Activated naive CD8-positive, alpha-beta T cell treated with anti-CD3 and anti-CD28 coated beads for 36 hours (primary cell): ENCODE measurements at regions not wholly inside any gene's neighbourhood (a gene's known extent, or its start where the extent isn't known, plus 50 kb on each side); places are given as distances from the start of the nearest gene placed in this dataset.

ENCODE experiments used
- DNase-seq: peaks from one replicate; pipeline ENCODE4 v3.0.0; 2021
- H3K27ac Mint-ChIP-seq: one replicate; pipeline ENCODE4 v1.8.0; 2022; ENCODE audit warnings: mild to moderate bottlenecking, moderate library complexity, mixed read lengths
- H3K27me3 Mint-ChIP-seq: one replicate; pipeline ENCODE4 v1.8.0; 2022; ENCODE audit warnings: mild to moderate bottlenecking, mixed read lengths
- H3K36me3 Mint-ChIP-seq: one replicate; pipeline ENCODE4 v1.8.0; 2021; ENCODE audit warnings: mild to moderate bottlenecking, mixed read lengths
- H3K4me1 Mint-ChIP-seq: one replicate; pipeline ENCODE4 v1.8.0; 2021; ENCODE audit warnings: mixed read lengths
- H3K4me3 Mint-ChIP-seq: one replicate; pipeline ENCODE4 v1.8.0; 2022; ENCODE audit warnings: mild to moderate bottlenecking, moderate library complexity, mixed read lengths
- H3K9me3 Mint-ChIP-seq: one replicate; pipeline ENCODE4 v1.8.0; 2022; ENCODE audit warnings: mixed read lengths

DNA sequence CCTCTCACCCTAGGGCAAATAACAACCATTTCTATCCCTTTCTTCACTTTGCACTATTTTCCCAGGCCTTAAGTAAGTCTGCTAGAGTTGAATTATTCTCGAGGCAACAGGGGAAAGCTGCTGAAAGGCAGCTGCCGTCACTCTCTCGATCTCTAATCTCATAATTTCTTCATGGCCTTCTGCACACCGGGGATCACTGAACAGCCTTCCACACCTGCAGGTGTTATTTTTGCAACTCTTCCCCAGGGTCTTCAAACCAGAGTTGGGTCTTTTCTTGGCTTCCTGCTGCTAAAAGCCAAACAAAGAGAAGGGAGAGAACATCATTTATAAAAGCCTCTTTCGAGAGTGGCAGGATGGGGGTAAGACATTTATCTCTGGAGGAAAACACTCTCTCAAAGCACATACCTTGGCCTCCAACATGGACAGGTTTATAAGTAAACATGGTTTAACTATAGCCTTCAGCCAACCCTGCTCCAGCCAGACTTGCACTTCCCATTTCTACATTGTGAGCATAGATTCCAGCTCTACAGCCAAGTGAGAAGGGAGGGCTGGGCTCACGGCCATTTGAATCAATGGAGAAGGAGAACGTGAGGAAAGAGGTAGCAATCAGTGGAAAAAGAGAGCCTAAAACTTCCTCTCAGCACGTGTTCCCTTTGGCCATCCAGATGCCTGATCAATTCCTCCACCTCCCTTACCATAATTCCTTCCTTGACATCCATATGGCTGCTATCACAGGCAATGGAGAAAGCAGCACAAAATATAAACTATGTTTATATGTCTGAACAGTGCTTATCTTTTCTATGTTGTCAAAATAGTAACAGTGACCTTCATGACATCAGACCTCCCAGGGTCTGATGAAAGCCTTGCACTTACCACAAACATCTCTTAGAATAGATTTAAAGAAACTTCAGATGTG, 464.9 kb downstream of the TLE1 start:
- no peaks in the 10 kb centered on the region for H3K36me3 Mint-ChIP-seq
- no peaks in the 10 kb centered on the region for H3K9me3 Mint-ChIP-seq
- no peaks in the 10 kb centered on the region for H3K27me3 Mint-ChIP-seq
- no peak for DNase-seq
- no peak overlapping the region for H3K27ac Mint-ChIP-seq
- H3K4me3 Mint-ChIP-seq: no peak overlapping the region
- H3K4me1 Mint-ChIP-seq: no peaks in the 10 kb centered on the region

DNA sequence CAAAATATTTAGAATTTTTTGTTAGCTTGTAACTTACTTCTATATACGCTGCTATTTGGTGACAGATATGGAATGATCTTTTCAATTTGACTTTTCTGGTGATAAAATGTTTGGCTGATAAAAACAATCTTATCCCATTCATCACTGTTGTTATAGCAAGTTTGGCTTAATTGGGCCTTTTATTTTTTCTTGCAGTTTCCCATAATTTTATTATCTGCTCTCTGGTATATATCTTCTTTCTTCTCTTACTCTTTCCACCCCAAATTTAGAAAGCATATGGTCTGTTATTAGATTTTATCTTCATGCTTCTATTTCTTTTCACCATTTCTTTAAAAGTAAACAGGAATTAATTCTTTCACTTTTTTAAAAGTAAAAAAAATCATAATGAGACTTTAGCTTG, 474.4 kb downstream of the TLE1 start:
- Mint-ChIP-seq H3K27me3 (no peaks in the 10 kb centered on the region), H3K4me3 (no peak overlapping the region), H3K4me1 (no peaks in the 10 kb centered on the region), H3K9me3 (no peaks in the 10 kb centered on the region), H3K36me3 (no peaks in the 10 kb centered on the region), H3K27ac (no peak overlapping the region)
- no peak for DNase-seq

DNA sequence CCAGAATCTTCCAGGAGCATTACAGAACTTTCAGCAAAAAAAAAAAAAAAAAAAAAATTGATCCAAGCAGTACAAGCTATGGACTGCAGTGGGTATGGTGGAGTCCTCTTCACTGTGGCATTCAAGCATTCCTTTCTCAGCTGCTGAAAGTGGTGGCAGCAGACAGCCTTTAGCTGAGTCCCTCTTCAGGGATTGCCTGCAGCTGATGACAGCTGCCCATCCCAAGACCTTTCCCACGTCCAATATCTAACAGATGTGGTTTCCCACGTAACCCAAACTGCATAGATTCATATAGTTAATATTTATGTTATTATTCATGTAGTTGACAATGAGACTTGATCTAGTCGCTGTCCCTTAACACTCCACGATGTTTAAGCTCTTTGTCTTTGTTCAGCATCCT, 475.9 kb downstream of the TLE1 start:
- no peak for DNase-seq
- H3K4me1 Mint-ChIP-seq: no peaks in the 10 kb centered on the region
- no peaks in the 10 kb centered on the region for H3K36me3 Mint-ChIP-seq
- H3K4me3 Mint-ChIP-seq: no peak overlapping the region
- no peak overlapping the region for H3K27ac Mint-ChIP-seq
- no peaks in the 10 kb centered on the region for H3K27me3 Mint-ChIP-seq
- no peaks in the 10 kb centered on the region for H3K9me3 Mint-ChIP-seq

DNA sequence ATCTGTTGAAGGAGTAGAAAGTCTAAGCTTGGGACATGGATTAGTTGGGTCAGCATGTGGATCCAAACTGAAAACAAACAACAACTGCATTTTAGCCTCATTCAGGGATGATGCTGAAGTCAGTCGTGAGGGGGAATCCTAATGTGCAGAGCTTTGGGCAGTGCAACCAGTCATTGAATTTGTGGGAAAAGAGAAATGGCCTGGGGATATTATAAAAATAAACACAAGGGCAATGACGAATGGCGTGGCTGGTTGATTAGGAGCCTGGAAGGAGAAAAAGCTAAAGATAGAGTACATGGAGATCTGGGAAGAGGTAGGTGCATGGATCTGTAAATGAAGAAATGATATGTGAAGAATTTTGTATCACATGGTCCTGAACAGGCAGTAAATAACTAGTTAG, 477.6 kb downstream of the TLE1 start:
- DNase-seq: no peak
- Mint-ChIP-seq H3K4me3 (no peak overlapping the region), H3K27me3 (no peaks in the 10 kb centered on the region), H3K4me1 (no peaks in the 10 kb centered on the region), H3K9me3 (no peaks in the 10 kb centered on the region), H3K27ac (no peak overlapping the region), H3K36me3 (no peaks in the 10 kb centered on the region)

DNA sequence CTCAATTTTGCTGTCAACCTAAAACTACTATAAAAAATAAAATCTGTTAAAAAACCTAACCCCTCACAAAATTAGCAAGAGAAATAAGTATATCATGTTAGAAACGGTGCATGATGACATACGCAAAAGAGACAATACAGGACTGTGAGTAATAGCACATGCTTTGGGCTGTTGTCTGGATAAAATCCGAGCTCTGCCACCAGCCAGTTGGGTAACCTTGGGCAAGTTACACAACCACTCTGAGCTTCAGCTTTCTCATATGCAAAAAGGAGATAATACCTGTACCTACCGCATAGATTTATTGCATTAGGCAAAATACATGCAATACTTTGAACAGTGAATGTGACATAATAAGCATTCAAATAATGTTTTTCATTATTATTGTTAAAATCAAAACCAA, 481.7 kb downstream of the TLE1 start:
- no peak for DNase-seq
- Mint-ChIP-seq H3K9me3 (no peaks in the 10 kb centered on the region), H3K27me3 (no peaks in the 10 kb centered on the region), H3K4me1 (no peaks in the 10 kb centered on the region), H3K36me3 (no peaks in the 10 kb centered on the region), H3K4me3 (no peak overlapping the region), H3K27ac (no peak overlapping the region)

DNA sequence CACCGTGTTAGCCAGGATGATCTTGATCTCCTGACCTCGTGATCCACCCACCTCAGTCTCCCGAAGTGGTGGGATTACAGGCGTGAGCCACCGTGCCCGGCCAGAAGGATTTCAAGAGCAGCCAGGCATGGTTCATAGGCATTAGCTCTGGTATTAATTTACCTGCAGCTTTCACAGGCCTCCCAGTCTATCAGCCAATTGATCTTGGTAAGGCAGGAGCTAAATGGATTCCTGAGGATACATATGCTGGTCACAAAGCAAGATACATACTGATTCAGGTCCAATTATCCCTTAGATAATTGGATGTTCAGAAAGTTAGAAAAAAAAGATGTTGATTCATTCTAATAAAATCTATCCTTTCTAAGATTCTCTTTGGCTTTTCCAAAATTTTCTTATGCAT, 487.1 kb downstream of the TLE1 start:
- H3K4me1 Mint-ChIP-seq: no peaks in the 10 kb centered on the region
- no peak overlapping the region for H3K27ac Mint-ChIP-seq
- no peaks in the 10 kb centered on the region for H3K27me3 Mint-ChIP-seq
- no peak overlapping the region for H3K4me3 Mint-ChIP-seq
- no peaks in the 10 kb centered on the region for H3K9me3 Mint-ChIP-seq
- no peak for DNase-seq
- H3K36me3 Mint-ChIP-seq: no peaks in the 10 kb centered on the region

DNA sequence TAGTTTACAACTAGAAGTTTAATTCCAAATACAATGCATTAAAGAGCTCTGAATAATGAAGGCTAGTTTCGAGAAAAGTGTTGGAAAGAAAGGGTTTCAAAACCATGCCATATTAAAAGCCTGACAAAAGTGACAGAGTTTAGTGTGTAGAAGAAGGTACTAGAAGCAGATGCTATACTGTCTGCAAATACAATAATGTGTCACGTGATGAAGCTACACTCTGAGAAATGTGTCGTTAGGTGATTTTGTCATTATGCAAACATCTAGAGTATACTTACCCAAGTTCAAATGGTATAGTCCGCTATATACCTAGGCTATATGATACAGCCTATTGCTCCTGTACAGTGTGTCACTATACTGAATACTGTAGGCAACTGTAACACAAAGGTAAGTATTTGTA, 494.1 kb downstream of the TLE1 start:
- no peaks in the 10 kb centered on the region for H3K9me3 Mint-ChIP-seq
- no peaks in the 10 kb centered on the region for H3K36me3 Mint-ChIP-seq
- H3K27me3 Mint-ChIP-seq: no peaks in the 10 kb centered on the region
- H3K27ac Mint-ChIP-seq: no peak overlapping the region
- H3K4me3 Mint-ChIP-seq: no peak overlapping the region
- no peak for DNase-seq
- no peaks in the 10 kb centered on the region for H3K4me1 Mint-ChIP-seq

DNA sequence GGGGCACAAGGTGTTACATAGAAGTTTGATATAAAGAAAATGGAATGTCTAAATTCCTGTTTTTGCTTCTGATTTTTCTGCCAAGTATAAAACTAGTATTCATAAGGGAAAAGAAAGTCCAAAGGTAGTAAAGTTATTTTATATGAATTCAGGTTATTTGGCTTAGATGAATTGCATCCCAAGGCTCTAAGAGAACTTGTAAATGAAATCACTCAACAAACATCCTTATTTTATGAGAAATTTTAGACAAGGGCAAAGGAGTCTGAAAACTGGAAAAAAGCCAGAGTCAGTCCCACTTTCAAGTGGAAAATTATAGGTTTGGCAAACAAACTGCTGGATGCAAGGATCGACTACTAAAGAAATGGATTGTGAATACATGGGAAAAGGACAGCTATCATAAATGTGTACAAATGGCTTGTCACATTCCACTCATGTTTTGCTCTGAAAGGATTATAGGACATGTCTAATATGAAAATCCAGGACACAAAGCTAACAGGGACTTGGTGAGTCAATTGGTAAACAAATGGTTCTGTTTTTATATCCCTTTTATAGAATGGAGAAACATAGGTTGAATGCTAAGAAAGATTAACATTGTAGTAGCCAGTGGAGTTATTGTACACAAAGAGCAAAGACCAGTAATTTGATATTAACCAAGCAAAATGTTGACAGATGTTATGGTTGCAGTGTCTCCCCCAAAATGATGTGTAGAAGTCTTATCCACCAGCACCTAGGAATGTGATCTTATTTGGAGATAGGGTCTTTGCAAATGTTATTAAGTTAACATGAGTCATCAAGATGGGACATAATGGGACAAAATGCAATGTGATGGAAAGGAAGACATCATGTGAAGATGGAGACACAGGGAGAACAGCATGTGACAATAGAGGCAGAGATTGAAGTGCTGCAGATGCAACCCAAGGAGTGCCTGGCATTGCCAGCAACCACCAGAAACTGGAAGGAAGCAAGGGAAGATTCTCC, 495.7 kb downstream of the TLE1 start:
- Mint-ChIP-seq H3K4me3 (no peak overlapping the region), H3K9me3 (no peaks in the 10 kb centered on the region), H3K27ac (no peak overlapping the region), H3K36me3 (no peaks in the 10 kb centered on the region), H3K27me3 (no peaks in the 10 kb centered on the region), H3K4me1 (no peaks in the 10 kb centered on the region)
- DNase-seq: no peak

DNA sequence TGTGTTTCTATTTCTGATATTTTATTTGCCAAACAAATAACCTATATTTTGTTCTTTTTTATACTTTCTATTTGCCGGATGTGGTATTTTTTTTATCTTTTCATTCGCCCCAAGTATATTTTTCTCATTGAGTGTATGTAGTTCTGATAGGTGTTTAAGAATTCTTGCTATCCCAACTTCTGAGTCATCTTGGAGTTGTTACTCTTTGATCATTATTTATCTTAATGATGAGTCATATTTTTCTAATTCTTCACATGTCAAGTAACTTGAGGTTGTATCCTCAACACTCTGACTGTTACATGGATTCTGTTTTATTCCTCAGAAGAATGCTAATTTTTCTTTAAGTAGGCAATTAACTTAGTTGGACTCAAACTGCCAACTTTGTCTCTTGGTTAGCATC, 498.1 kb downstream of the TLE1 start:
- Mint-ChIP-seq H3K4me3 (no peak overlapping the region), H3K27ac (no peak overlapping the region), H3K36me3 (no peaks in the 10 kb centered on the region), H3K27me3 (no peaks in the 10 kb centered on the region), H3K9me3 (no peaks in the 10 kb centered on the region), H3K4me1 (no peaks in the 10 kb centered on the region)
- DNase-seq: no peak

DNA sequence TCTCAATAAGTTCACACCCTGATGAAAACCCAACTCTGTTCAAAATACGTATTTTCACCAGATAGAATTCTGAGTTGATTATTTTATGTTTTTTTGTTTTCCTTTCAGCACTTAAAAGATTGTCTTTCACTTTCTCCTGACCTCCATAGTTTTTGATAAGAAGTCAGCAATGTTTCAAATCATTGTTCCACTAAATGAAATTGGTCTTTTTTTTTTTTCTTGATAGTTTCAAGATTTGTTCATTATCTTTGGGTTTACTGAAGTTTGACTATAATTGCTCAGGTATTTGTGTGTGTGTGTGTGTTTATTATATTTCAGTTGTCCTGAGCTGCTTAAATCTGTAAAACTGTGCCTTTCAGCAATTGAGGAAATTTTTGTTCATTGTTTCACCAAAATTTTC, 498.7 kb downstream of the TLE1 start:
- no peaks in the 10 kb centered on the region for H3K9me3 Mint-ChIP-seq
- no peak for DNase-seq
- H3K27me3 Mint-ChIP-seq: no peaks in the 10 kb centered on the region
- H3K27ac Mint-ChIP-seq: no peak overlapping the region
- H3K36me3 Mint-ChIP-seq: no peaks in the 10 kb centered on the region
- no peak overlapping the region for H3K4me3 Mint-ChIP-seq
- no peaks in the 10 kb centered on the region for H3K4me1 Mint-ChIP-seq

DNA sequence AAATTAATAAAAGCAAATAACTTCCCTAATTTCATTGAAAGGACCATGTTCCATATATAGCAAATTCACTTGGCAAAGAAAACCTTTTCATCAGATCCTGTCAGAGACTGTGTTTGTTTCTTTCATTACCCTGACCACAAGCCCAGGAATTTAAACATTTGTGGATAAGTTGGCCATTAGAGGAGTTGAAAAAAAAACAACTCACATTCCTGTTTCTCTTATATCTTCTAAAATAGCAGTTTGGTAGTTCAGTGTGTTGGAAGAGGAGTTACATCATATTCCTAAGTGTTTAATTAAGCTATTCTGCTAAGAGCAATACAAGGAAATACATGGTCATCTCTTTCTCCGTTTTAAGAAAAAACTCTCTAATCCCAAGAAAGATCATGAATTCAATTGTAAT, 505.6 kb downstream of the TLE1 start:
- Mint-ChIP-seq H3K36me3 (no peaks in the 10 kb centered on the region), H3K9me3 (no peaks in the 10 kb centered on the region), H3K27me3 (no peaks in the 10 kb centered on the region), H3K27ac (no peak overlapping the region), H3K4me1 (no peaks in the 10 kb centered on the region), H3K4me3 (no peak overlapping the region)
- DNase-seq: no peak

DNA sequence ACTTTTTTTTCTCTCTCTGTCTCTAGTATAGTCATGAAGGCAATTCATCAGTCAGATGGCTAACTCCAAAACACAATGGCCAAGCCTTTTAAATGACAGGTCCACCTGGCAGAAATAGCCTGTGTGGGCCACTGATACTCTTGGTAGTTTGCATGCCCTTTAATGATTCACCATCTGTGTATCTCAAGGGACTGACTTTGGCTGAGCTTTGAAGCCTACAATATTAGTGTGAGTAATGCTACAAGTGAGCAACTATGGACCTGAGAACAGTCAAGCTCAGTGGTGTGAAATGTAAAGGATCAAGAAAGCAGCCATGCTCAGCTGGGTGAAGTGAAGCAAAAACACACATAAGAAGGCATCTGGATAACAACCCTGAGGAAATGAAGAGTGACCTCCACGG, 506.9 kb downstream of the TLE1 start:
- Mint-ChIP-seq H3K36me3 (no peaks in the 10 kb centered on the region), H3K4me3 (no peak overlapping the region), H3K9me3 (no peaks in the 10 kb centered on the region)

DNA sequence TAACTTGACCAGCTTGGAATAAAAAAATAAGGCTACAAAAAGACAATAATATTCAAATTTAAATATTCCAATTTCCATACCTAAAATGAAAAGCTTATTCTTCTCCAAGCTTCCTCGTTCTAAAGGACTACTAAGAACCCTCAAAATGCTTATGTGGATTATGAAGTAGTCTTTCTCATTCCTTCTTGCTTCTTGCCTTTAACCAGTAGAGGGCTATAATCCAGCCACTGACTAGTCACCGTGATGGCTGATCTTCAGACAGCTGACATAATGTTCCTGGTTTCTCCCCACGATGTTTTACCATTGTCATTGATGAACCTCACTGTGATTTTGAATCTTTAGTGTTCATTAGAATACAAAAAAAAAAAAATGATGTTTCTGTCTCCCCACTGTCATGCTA, 515.3 kb downstream of the TLE1 start:
- DNase-seq: no peak
- Mint-ChIP-seq H3K4me3 (no peak overlapping the region), H3K36me3 (no peaks in the 10 kb centered on the region), H3K27ac (no peak overlapping the region), H3K27me3 (no peaks in the 10 kb centered on the region), H3K4me1 (no peaks in the 10 kb centered on the region), H3K9me3 (peaks cover 2% of the 10 kb centered on the region)

More for the DNA sequence above, 506.9 kb downstream of the TLE1 start:
- no peak for DNase-seq
- no peak overlapping the region for H3K27ac Mint-ChIP-seq
- H3K27me3 Mint-ChIP-seq: no peaks in the 10 kb centered on the region
- H3K4me1 Mint-ChIP-seq: no peaks in the 10 kb centered on the region

DNA sequence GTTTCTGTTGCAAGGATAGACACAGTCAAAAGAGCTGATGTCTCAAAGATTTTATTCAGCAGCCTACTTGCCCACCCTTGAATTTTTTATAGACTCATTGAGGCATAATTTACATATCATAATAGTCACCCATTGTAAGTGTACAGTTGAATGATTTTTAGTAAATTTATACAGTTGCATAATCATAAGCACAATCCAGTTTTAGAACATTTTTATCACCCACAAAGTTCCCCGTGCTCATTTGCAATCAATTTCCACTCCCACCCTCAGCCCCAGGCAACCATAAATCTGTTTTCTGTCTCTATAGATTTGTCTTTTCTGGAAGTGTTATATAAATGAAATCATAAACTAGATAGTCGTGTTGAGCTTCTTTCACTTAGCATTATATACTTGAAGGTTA, 517.7 kb downstream of the TLE1 start:
- Mint-ChIP-seq H3K4me3 (no peak overlapping the region), H3K27me3 (no peaks in the 10 kb centered on the region), H3K27ac (no peak overlapping the region), H3K4me1 (no peaks in the 10 kb centered on the region), H3K36me3 (no peaks in the 10 kb centered on the region), H3K9me3 (peaks cover 10% of the 10 kb centered on the region)
- no peak for DNase-seq

DNA sequence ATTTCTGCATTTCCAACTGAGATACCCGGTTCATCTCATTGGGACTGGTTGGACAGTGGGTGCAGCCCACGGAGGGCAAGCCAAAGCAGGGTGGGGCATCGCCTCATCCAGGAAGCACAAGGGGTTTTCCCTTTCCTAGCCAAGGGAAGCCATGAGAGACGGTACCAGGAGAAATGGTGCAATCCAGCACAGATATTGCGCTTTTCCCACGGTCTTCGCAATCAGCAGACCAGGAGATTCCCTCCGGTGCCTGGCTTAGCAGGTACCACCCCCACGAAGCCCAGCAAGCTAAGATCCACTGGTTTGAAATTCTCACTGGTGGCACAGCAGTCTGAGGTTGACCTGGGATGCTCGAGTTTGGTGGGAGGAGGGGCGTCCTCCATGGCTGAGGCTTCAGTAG, 527.0 kb downstream of the TLE1 start:
- H3K4me1 Mint-ChIP-seq: no peaks in the 10 kb centered on the region
- no peak for DNase-seq
- H3K9me3 Mint-ChIP-seq: peaks cover 10% of the 10 kb centered on the region
- H3K36me3 Mint-ChIP-seq: no peaks in the 10 kb centered on the region
- H3K27ac Mint-ChIP-seq: no peak overlapping the region
- H3K27me3 Mint-ChIP-seq: no peaks in the 10 kb centered on the region
- no peak overlapping the region for H3K4me3 Mint-ChIP-seq
